ENCODE measurements at regions not wholly inside any gene's neighbourhood (a gene's known extent, or its start where the extent isn't known, plus 50 kb on each side); places are given as distances from the start of the nearest gene placed in this dataset.

GRCh38 chr13:111508164-111508870 is 187.9 kb downstream of the TEX29 start:
- no peaks in the 10 kb centered on the region for H3K36me3 Mint-ChIP-seq (ENCODE audit: unreplicated experiment)
- no peak for TF ChIP-seq CTCF (IDR thresholded peaks at IDR 0.05; ENCODE audit: partially characterized antibody, unreplicated experiment)
- H3K27ac Mint-ChIP-seq (ENCODE audit: unreplicated experiment), result no peak overlapping the region
- H3K27me3 Mint-ChIP-seq (ENCODE audit: unreplicated experiment), result peaks cover 3% of the 10 kb centered on the region
- DNase-seq, result no peak
- peaks cover 3% of the 10 kb centered on the region for H3K9me3 Mint-ChIP-seq (ENCODE audit: unreplicated experiment)
- H3K4me3 Mint-ChIP-seq (ENCODE audit: unreplicated experiment), result no peak overlapping the region
- peaks cover 6% of the 10 kb centered on the region for H3K4me1 Mint-ChIP-seq (ENCODE audit: low read depth, unreplicated experiment)

- DNase-seq, result no peak
- Mint-ChIP-seq H3K9me3 (ENCODE audit: unreplicated experiment) (peaks cover 3% of the 10 kb centered on the region), H3K4me3 (ENCODE audit: unreplicated experiment) (no peak overlapping the region), H3K27me3 (ENCODE audit: unreplicated experiment) (peaks cover 3% of the 10 kb centered on the region), H3K36me3 (ENCODE audit: unreplicated experiment) (no peaks in the 10 kb centered on the region), H3K4me1 (ENCODE audit: low read depth, unreplicated experiment) (peaks cover 6% of the 10 kb centered on the region), H3K27ac (ENCODE audit: unreplicated experiment) (no peak overlapping the region)
- no peak for TF ChIP-seq CTCF (IDR thresholded peaks at IDR 0.05; ENCODE audit: partially characterized antibody, unreplicated experiment)
These were observed 188.6 kb downstream of the TEX29 start for GRCh38 chr13:111508902-111509509.

GRCh38 chr13:111510502-111511218 is 190.2 kb downstream of the TEX29 start:
- no peak overlapping the region for H3K4me3 Mint-ChIP-seq (ENCODE audit: unreplicated experiment)
- no peak for DNase-seq
- peaks cover 4% of the 10 kb centered on the region for H3K9me3 Mint-ChIP-seq (ENCODE audit: unreplicated experiment)
- H3K36me3 Mint-ChIP-seq (ENCODE audit: unreplicated experiment), result no peaks in the 10 kb centered on the region
- no peak overlapping the region for H3K27ac Mint-ChIP-seq (ENCODE audit: unreplicated experiment)
- peaks cover 6% of the 10 kb centered on the region for H3K4me1 Mint-ChIP-seq (ENCODE audit: low read depth, unreplicated experiment)
- peaks cover 3% of the 10 kb centered on the region for H3K27me3 Mint-ChIP-seq (ENCODE audit: unreplicated experiment)
- TF ChIP-seq CTCF (IDR thresholded peaks at IDR 0.05; ENCODE audit: partially characterized antibody, unreplicated experiment), result no peak

- Mint-ChIP-seq H3K4me1 (ENCODE audit: low read depth, unreplicated experiment) (peaks cover 6% of the 10 kb centered on the region), H3K27ac (ENCODE audit: unreplicated experiment) (no peak overlapping the region), H3K27me3 (ENCODE audit: unreplicated experiment) (peaks cover 3% of the 10 kb centered on the region), H3K36me3 (ENCODE audit: unreplicated experiment) (no peaks in the 10 kb centered on the region), H3K9me3 (ENCODE audit: unreplicated experiment) (peaks cover 4% of the 10 kb centered on the region), H3K4me3 (ENCODE audit: unreplicated experiment) (no peak overlapping the region)
- DNase-seq, result no peak
- no peak for TF ChIP-seq CTCF (IDR thresholded peaks at IDR 0.05; ENCODE audit: partially characterized antibody, unreplicated experiment)
These were observed 190.8 kb downstream of the TEX29 start for GRCh38 chr13:111511219-111511732.

Measured in glutamatergic neuron (in vitro differentiated cells).